ENCODE measurements at regions not wholly inside any gene's neighbourhood (a gene's known extent, or its start where the extent isn't known, plus 50 kb on each side); places are given as distances from the start of the nearest gene placed in this dataset.

GRCh38 chr7:85554236-85555178 lies 367.7 kb upstream of the SEMA3D start:
- Histone ChIP-seq H2BK5ac (ENCODE audit: low read depth, low read length) (no peak overlapping the region), H3K79me1 (ENCODE audit: low read depth, low read length) (no peaks in the 10 kb centered on the region), H2BK20ac (ENCODE audit: low read length) (no peak overlapping the region), H3K27me3 (replicated peaks in 1 of 4; ENCODE audit: control insufficient read depth in 3 of 4, extremely low read depth in 1 of 4, insufficient read depth in 3 of 4, low read length in 3 of 4) (no peaks in the 10 kb centered on the region), H3K9me3 (ENCODE audit: insufficient read depth in 2 of 2, low read depth in 1 of 2, low read length in 1 of 2) (no peaks in the 10 kb centered on the region), H3K56ac (replicated peaks; ENCODE audit: insufficient read length, low read depth, low read length) (no peak overlapping the region), H3K18ac (ENCODE audit: extremely low read depth, low read length) (no peak overlapping the region), H3K27ac (ENCODE audit: low read depth, low read length) (no peak overlapping the region), H2AK5ac (ENCODE audit: low read depth, low read length) (no peak overlapping the region), H3K4me1 (replicated peaks in 1 of 4; ENCODE audit: control insufficient read depth in 3 of 4, insufficient read depth in 4 of 4, low read length in 3 of 4) (no peaks in the 10 kb centered on the region), H3K14ac (ENCODE audit: insufficient read length) (no peak overlapping the region), H2BK15ac (ENCODE audit: low read length) (no peak overlapping the region), H4K20me1 (replicated peaks in 1 of 2; ENCODE audit: control insufficient read depth in 1 of 2, insufficient read depth in 2 of 2, low read length in 2 of 2) (no peaks in the 10 kb centered on the region), H3K36me3 (ENCODE audit: control insufficient read depth in 2 of 4, insufficient read depth in 4 of 4, low read length in 3 of 4) (no peaks in the 10 kb centered on the region), H3K4ac (replicated peaks; ENCODE audit: insufficient read length, low read depth, low read length) (no peak overlapping the region), H3K4me3 (ENCODE audit: extremely low read depth in 1 of 4, insufficient read depth in 2 of 4, low read depth in 3 of 4, low read length in 4 of 4) (no peak overlapping the region), H2BK120ac (replicated peaks; ENCODE audit: low read depth, low read length) (no peak overlapping the region), H3K9ac (replicated peaks in 1 of 4; ENCODE audit: extremely low read depth in 1 of 4, low read depth in 3 of 4, low read length in 3 of 4) (no peak overlapping the region), H3K79me2 (ENCODE audit: control insufficient read depth in 1 of 2, insufficient read depth in 2 of 2, low read length in 2 of 2) (no peaks in the 10 kb centered on the region), H2AFZ (ENCODE audit: low read length) (no peak overlapping the region), H2BK12ac (ENCODE audit: low read depth, low read length) (no peak overlapping the region), H4K5ac (ENCODE audit: insufficient read length, low read depth, low read length) (no peak overlapping the region), H3K23ac (ENCODE audit: insufficient read length) (no peak overlapping the region), H4K8ac (ENCODE audit: extremely low read depth, insufficient read depth, low read length) (no peak overlapping the region), H3K4me2 (ENCODE audit: insufficient read depth in 1 of 2, low read depth in 2 of 2, low read length in 2 of 2) (no peak overlapping the region), H3K23me2 (ENCODE audit: low read depth, low read length) (no peaks in the 10 kb centered on the region), H4K91ac (replicated peaks; ENCODE audit: insufficient read length, low read length) (no peak overlapping the region)
- CTCF ChIA-PET (ENCODE audit: partially characterized antibody), result interaction anchor here (0.5 to 5.2 kb wide), 24 partner anchors 9 to 582 kb away, joined by 3 to 48 read pairs (median 4); no protein-coding TSS in a partner anchor
- 79% methylated on average over 5 of the region's 5 CpGs; no CpG with 5 or more reads in 1 of the 2 experiments for WGBS, 2 experiments (ENCODE audit: extremely low coverage in 1 of 2, insufficient coverage in 1 of 2, insufficient read length in 1 of 2, insufficient replicate concordance in 2 of 2, low coverage in 1 of 2, low lambda C conversion rate in 2 of 2, missing lambda C conversion rate in 1 of 2)
- peak in 2 of 3 experiments; percentile 52 to 59; a peak in 3 of 4 replicates for TF ChIP-seq CTCF (IDR thresholded peaks at IDR 0.05; ENCODE audit: control extremely low read depth in 1 of 3, insufficient read depth in 1 of 3, low read depth in 1 of 3, low read length in 3 of 3)
- no peak for TF ChIP-seq TEAD4 (IDR thresholded peaks at IDR 0.05; ENCODE audit: low read depth, low read length)
- peak; percentile 76 to 78 for TF ChIP-seq RAD21 (IDR thresholded peaks at IDR 0.05 in 1 of 2, conservative IDR thresholded peaks at IDR 0.05 in 1 of 2; ENCODE audit: low read depth in 2 of 2, low read length in 2 of 2)
- no peak for TF ChIP-seq CTBP2 (IDR thresholded peaks at IDR 0.05; ENCODE audit: borderline replicate concordance, insufficient read depth, insufficient read length, low read length)
- DNase-seq (ENCODE audit: low read depth in 1 of 2, low spot score in 2 of 2) (no peak), FAIRE-seq (peak; percentile 66)
- POLR2A ChIA-PET (ENCODE audit: partially characterized antibody), result no interaction called here

All from H1 (cell line).